HCT116 (cell line): ENCODE measurements at regions not wholly inside any gene's neighbourhood (a gene's known extent, or its start where the extent isn't known, plus 50 kb on each side); places are given as distances from the start of the nearest gene placed in this dataset.

Source experiments
- ATAC-seq: fragments of 200-7000 bp; cut with Tn5 transposase; 2 replicates; pipeline ENCODE4 v1.9.1; 2020; ENCODE audit warnings: mild to moderate bottlenecking, moderate library complexity
- BruUV-seq: library from RNA; stranded (reverse); fragments of 400-500 nt; replicated peaks from 2 replicates; lab custom pipeline; 2021; lab: Mats Ljungman, UMichigan
- CTCF ChIA-PET: fragments of 300-600 bp; sonication (Branson Sonifier 250); formaldehyde crosslinking; loops from one replicate; lab custom pipeline; 2021; ENCODE audit warnings: antibody characterized with exemption; lab: Charles Lee
- POLR2A ChIA-PET: fragments of 300-600, 350-600 bp; sonication (Branson Sonifier 250); formaldehyde crosslinking; loops from one replicate; lab custom pipeline; 2021; ENCODE audit warnings: antibody characterized with exemption; lab: Charles Lee
- RAD21 ChIA-PET, 2 experiments: fragments of 300-600 bp; sonication (Branson Sonifier 250); formaldehyde crosslinking; loops; one replicate each; lab custom pipeline; 2023; ENCODE audit warnings: low total read pairs in 2 of 2; ENCODE audit not compliant: uncharacterized antibody in 2 of 2, unreplicated experiment in 2 of 2, low non-redundant PET in 1 of 2; lab: Charles Lee
- DNase-seq: peaks from one replicate; pipeline ENCODE4 v3.0.0-alpha.2; 2010; ENCODE audit warnings: low read depth, low spot score
- H2AFZ ChIP-seq: fragments of 200-600 bp; shearing (Covaris generic), sonication (generic); 2 replicates; pipeline ENCODE4 v1.6.1; 2017; ENCODE audit warnings: low read depth, mixed run types, mixed read lengths, antibody characterized with exemption, low read length; ENCODE audit not compliant: poor library complexity, severe bottlenecking
- H3K27ac ChIP-seq: 2 replicates; pipeline ENCODE4 v1.5.1; 2012; ENCODE audit warnings: low read depth, low read length
- H3K27me3 ChIP-seq: fragments of 200-600 bp; sonication (generic); 2 replicates; pipeline ENCODE4 v1.6.1; 2016; ENCODE audit warnings: mixed run types, low read length, mixed read lengths; ENCODE audit not compliant: insufficient read depth
- H3K36me3 ChIP-seq, 2 experiments: fragments of 200-500 bp in 1 of 2; fragments of 200-600 bp in 1 of 2; sonication (Bioruptor generic) in 1 of 2; sonication (generic) in 1 of 2; 2 replicates each; pipeline versions ENCODE4 v1.5.1 to v1.6.1; 2014 to 2016; ENCODE audit warnings: low read length in 2 of 2, inconsistent platforms in 1 of 2, mixed read lengths in 1 of 2, mixed run types in 1 of 2; ENCODE audit not compliant: insufficient read depth in 2 of 2, control insufficient read depth in 1 of 2
- H3K4me1 ChIP-seq, 2 experiments: fragments of 200-600 bp in 1 of 2; sonication (generic) in 1 of 2; 2 replicates each; pipeline versions ENCODE4 v1.5.1 to v1.6.1; 2012 to 2017; ENCODE audit warnings: low read length in 2 of 2, inconsistent platforms in 1 of 2, mild to moderate bottlenecking in 1 of 2, mixed read lengths in 1 of 2, mixed run types in 1 of 2, moderate library complexity in 1 of 2; ENCODE audit not compliant: insufficient read depth in 2 of 2, control insufficient read depth in 1 of 2
- H3K4me2 ChIP-seq: fragments of 200-600 bp; sonication (generic); 2 replicates; pipeline ENCODE4 v1.6.1; 2017; ENCODE audit warnings: mixed run types, low read length, mixed read lengths
- H3K4me3 ChIP-seq, 2 experiments: fragments of 200-600 bp in 1 of 2; sonication (generic) in 1 of 2; replicated peaks in 1 of 2; 2 replicates each; pipeline ENCODE4 v1.5.1; 2011 to 2016; ENCODE audit warnings: low read length in 2 of 2, control low read depth in 1 of 2, low read depth in 1 of 2, mild to moderate bottlenecking in 1 of 2, mixed read lengths in 1 of 2, mixed run types in 1 of 2
- H3K79me2 ChIP-seq: fragments of 200-600 bp; sonication (generic); 2 replicates; pipeline ENCODE4 v1.6.1; 2017; ENCODE audit warnings: mild to moderate bottlenecking, mixed run types, low read length, moderate library complexity, mixed read lengths; ENCODE audit not compliant: insufficient read depth
- H3K9ac ChIP-seq: fragments of 200-600 bp; sonication (generic); 2 replicates; pipeline ENCODE4 v1.6.1; 2016; ENCODE audit warnings: low read length, mixed read lengths
- H3K9me2 ChIP-seq: fragments of 200-600 bp; sonication (generic), shearing (Covaris generic); 2 replicates; pipeline ENCODE4 v1.6.1; 2017; ENCODE audit warnings: mixed run types, mild to moderate bottlenecking, moderate library complexity; ENCODE audit not compliant: insufficient read depth
- H3K9me3 ChIP-seq, 2 experiments: fragments of 200-500 bp in 1 of 2; fragments of 200-600 bp in 1 of 2; sonication (Bioruptor generic) in 1 of 2; sonication (generic) in 1 of 2; 2 replicates each; pipeline ENCODE4 v1.6.1; 2014 to 2017; ENCODE audit warnings: low read length in 2 of 2, mixed read lengths in 2 of 2, inconsistent platforms in 1 of 2, low read depth in 1 of 2, mild to moderate bottlenecking in 1 of 2, mixed run types in 1 of 2, moderate library complexity in 1 of 2; ENCODE audit not compliant: control insufficient read depth in 1 of 2, insufficient read depth in 1 of 2
- H4K20me1 ChIP-seq: fragments of 200-600 bp; sonication (generic), shearing (Covaris generic); 2 replicates; pipeline ENCODE4 v1.6.1; 2017; ENCODE audit warnings: mixed run types, mild to moderate bottlenecking, moderate library complexity; ENCODE audit not compliant: insufficient read depth
- CBX3 ChIP-seq: IDR thresholded peaks from 2 replicates; pipeline ENCODE4 v1.6.1; 2012; ENCODE audit warnings: low read depth
- CEBPB ChIP-seq: IDR thresholded peaks from 2 replicates; pipeline ENCODE4 v1.6.1; 2012; ENCODE audit warnings: low read depth
- EGR1 ChIP-seq: IDR thresholded peaks from 2 replicates; pipeline ENCODE4 v1.6.1; 2012; ENCODE audit warnings: low read depth
- ELF1 ChIP-seq: IDR thresholded peaks from 2 replicates; pipeline ENCODE4 v1.6.1; 2012; ENCODE audit warnings: low read depth, borderline replicate concordance
- EZH2phosphoT487 ChIP-seq: fragments of 200-600 bp; IDR thresholded peaks from 2 replicates; pipeline ENCODE4 v1.6.1; 2018; ENCODE audit warnings: antibody characterized with exemption, borderline replicate concordance
- JUND ChIP-seq: IDR thresholded peaks from 2 replicates; pipeline ENCODE4 v1.6.1; 2012
- POLR2A ChIP-seq: IDR thresholded peaks from 2 replicates; pipeline ENCODE4 v1.7.0; 2011; ENCODE audit warnings: borderline replicate concordance; ENCODE audit not compliant: insufficient read depth, insufficient read length; ENCODE audit errors: extremely low read depth
- POLR2AphosphoS5 ChIP-seq: IDR thresholded peaks from 2 replicates; pipeline ENCODE4 v1.6.1; 2011; ENCODE audit warnings: mild to moderate bottlenecking, low read depth, low read length, moderate library complexity
- RAD21 ChIP-seq: IDR thresholded peaks from 2 replicates; pipeline ENCODE4 v1.6.1; 2012; ENCODE audit warnings: low read depth, mild to moderate bottlenecking
- SIN3A ChIP-seq: IDR thresholded peaks from 2 replicates; pipeline ENCODE4 v1.6.1; 2012; ENCODE audit warnings: low read depth
- SRF ChIP-seq: IDR thresholded peaks from 2 replicates; pipeline ENCODE4 v1.6.1; 2012; ENCODE audit warnings: low read depth
- TCF7L2 ChIP-seq: IDR thresholded peaks from 2 replicates; pipeline ENCODE4 v1.7.0; 2011; ENCODE audit warnings: borderline replicate concordance, inconsistent platforms; ENCODE audit not compliant: insufficient read depth, insufficient read length; ENCODE audit errors: extremely low read depth
- YY1 ChIP-seq: IDR thresholded peaks from 2 replicates; pipeline ENCODE4 v1.6.1; 2011; ENCODE audit warnings: low read length, low read depth, moderate library complexity, mild to moderate bottlenecking; ENCODE audit not compliant: insufficient replicate concordance; ENCODE audit errors: extremely low read depth
- ZBTB33 ChIP-seq: IDR thresholded peaks from 2 replicates; pipeline ENCODE4 v1.6.1; 2011; ENCODE audit warnings: mild to moderate bottlenecking, low read length, moderate library complexity; ENCODE audit not compliant: insufficient replicate concordance; ENCODE audit errors: extremely low read depth
- ZNF274 ChIP-seq: fragments of 200-500 bp; sonication (Bioruptor generic); IDR thresholded peaks from 2 replicates; pipeline ENCODE4 v1.6.1; 2014; ENCODE audit warnings: mild to moderate bottlenecking, low read depth, low read length, inconsistent platforms
- intact Hi-C: fragments of 100-400 bp; cut with micrococcal nuclease; formaldehyde crosslinking; loops from 2 replicates; pipeline ENCODE4 v1.10.0; 2022
- TF ChIP-seq, protein P1 (sequence below): IDR thresholded peaks from 2 replicates; pipeline ENCODE4 v1.6.1; 2012; ENCODE audit warnings: low read depth
- TF ChIP-seq, protein P2 (sequence below): IDR thresholded peaks from 2 replicates; pipeline ENCODE4 v1.6.1; 2012
- TF ChIP-seq, protein P3 (sequence below), 3 experiments: fragments of 200-600 bp in 1 of 3; sonication (generic) in 1 of 3; IDR thresholded peaks in 2 of 3; conservative IDR thresholded peaks in 1 of 3; 2 replicates each; pipeline ENCODE4 v1.5.1; 2012 to 2017; ENCODE audit warnings: low read depth in 2 of 3, low read length in 2 of 3, antibody characterized with exemption in 1 of 3, borderline replicate concordance in 1 of 3, control low read depth in 1 of 3, mild to moderate bottlenecking in 1 of 3, mixed read lengths in 1 of 3, mixed run types in 1 of 3, moderate library complexity in 1 of 3; ENCODE audit not compliant: insufficient read depth in 1 of 3

DNA sequence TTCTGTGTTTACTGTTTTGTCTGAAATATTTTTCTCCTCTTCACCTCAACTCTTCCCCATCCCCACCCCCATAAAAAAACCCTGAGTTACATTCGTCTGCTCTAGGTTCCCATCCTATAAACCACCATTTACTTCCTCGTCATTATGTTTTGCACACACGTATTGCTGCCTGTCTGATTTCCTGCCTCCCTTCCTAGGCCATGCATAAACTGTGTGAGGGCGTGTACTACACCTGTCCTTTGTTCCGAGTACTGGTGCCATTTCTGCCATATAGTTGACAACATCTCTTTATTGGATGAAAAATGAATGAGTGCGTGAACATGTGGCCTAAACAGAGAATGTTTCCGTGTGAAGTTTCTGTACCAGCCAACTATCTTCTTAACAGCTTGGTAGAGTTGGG, 258.5 kb upstream of the FAT1 start (continued):
- no peak for TF ChIP-seq YY1
- TF ChIP-seq SIN3A: no peak

DNA sequence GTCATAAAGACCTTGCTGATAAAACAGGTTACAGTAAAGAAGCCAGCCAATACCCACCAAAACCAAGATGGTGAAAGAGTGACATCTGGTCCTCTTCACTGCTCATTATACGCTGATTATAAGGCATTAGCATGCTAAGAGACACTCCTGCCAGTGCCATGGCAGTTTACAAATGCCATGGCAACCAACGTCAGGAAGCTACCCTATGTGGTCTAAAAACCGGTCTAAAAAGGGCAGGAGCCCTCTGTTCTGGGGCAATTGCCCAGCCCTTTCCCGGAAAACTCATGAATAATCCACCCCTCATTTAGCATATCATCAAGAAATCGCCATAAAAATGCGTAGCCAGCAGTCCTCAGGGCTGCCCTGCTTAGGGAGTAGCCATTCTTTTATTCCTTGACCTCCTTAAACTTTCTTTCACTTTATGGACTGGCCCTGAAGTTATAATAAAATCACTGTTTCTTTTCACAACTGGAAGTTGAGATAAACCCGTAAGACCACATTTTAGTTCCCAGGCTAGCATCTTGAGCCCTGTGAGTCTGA, 260.5 kb upstream of the FAT1 start:
- intact Hi-C loops: no loop called here

More for the DNA sequence above, 260.5 kb upstream of the FAT1 start:
- Histone ChIP-seq H4K20me1 (no peaks in the 10 kb centered on the region), H3K36me3 (no peaks in the 10 kb centered on the region), H3K4me3 (no peak overlapping the region), H3K27ac (no peak overlapping the region), H3K9me2 (no peaks in the 10 kb centered on the region), H3K79me2 (no peaks in the 10 kb centered on the region), H3K4me1 (no peaks in the 10 kb centered on the region), H3K4me2 (no peak overlapping the region), H3K27me3 (no peaks in the 10 kb centered on the region), H2AFZ (no peak overlapping the region), H3K9ac (no peak overlapping the region), H3K9me3 (no peaks in the 10 kb centered on the region)
- DNase-seq (no peak), ATAC-seq (no peak)
- CTCF ChIA-PET: no interaction called here
- POLR2A ChIA-PET: no interaction called here
- BruUV-seq: no TSS peak
- TF ChIP-seq EGR1 (no peak), SRF (no peak), POLR2A (no peak), ZBTB33 (no peak), YY1 (no peak), TCF7L2 (no peak), ELF1 (no peak), RAD21 (no peak), CBX3 (no peak), CEBPB (no peak), EZH2phosphoT487 (no peak), POLR2AphosphoS5 (no peak), JUND (no peak), ZNF274 (no peak)
- TF ChIP-seq, protein P1, sequence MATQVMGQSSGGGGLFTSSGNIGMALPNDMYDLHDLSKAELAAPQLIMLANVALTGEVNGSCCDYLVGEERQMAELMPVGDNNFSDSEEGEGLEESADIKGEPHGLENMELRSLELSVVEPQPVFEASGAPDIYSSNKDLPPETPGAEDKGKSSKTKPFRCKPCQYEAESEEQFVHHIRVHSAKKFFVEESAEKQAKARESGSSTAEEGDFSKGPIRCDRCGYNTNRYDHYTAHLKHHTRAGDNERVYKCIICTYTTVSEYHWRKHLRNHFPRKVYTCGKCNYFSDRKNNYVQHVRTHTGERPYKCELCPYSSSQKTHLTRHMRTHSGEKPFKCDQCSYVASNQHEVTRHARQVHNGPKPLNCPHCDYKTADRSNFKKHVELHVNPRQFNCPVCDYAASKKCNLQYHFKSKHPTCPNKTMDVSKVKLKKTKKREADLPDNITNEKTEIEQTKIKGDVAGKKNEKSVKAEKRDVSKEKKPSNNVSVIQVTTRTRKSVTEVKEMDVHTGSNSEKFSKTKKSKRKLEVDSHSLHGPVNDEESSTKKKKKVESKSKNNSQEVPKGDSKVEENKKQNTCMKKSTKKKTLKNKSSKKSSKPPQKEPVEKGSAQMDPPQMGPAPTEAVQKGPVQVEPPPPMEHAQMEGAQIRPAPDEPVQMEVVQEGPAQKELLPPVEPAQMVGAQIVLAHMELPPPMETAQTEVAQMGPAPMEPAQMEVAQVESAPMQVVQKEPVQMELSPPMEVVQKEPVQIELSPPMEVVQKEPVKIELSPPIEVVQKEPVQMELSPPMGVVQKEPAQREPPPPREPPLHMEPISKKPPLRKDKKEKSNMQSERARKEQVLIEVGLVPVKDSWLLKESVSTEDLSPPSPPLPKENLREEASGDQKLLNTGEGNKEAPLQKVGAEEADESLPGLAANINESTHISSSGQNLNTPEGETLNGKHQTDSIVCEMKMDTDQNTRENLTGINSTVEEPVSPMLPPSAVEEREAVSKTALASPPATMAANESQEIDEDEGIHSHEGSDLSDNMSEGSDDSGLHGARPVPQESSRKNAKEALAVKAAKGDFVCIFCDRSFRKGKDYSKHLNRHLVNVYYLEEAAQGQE: no peak
- TF ChIP-seq, protein P2, sequence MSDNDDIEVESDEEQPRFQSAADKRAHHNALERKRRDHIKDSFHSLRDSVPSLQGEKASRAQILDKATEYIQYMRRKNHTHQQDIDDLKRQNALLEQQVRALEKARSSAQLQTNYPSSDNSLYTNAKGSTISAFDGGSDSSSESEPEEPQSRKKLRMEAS: no peak
- TF ChIP-seq, protein P3, sequence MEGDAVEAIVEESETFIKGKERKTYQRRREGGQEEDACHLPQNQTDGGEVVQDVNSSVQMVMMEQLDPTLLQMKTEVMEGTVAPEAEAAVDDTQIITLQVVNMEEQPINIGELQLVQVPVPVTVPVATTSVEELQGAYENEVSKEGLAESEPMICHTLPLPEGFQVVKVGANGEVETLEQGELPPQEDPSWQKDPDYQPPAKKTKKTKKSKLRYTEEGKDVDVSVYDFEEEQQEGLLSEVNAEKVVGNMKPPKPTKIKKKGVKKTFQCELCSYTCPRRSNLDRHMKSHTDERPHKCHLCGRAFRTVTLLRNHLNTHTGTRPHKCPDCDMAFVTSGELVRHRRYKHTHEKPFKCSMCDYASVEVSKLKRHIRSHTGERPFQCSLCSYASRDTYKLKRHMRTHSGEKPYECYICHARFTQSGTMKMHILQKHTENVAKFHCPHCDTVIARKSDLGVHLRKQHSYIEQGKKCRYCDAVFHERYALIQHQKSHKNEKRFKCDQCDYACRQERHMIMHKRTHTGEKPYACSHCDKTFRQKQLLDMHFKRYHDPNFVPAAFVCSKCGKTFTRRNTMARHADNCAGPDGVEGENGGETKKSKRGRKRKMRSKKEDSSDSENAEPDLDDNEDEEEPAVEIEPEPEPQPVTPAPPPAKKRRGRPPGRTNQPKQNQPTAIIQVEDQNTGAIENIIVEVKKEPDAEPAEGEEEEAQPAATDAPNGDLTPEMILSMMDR (IDR thresholded peaks at IDR 0.05 in 2 of 3, conservative IDR thresholded peaks at IDR 0.05 in 1 of 3; ENCODE audit: borderline replicate concordance in 1 of 3, insufficient read depth in 1 of 3, low read depth in 2 of 3, low read length in 2 of 3): no peak
- RAD21 ChIA-PET: no interaction called here
